IMR-90 (cell line): ENCODE measurements at regions not wholly inside any gene's neighbourhood (a gene's known extent, or its start where the extent isn't known, plus 50 kb on each side); places are given as distances from the start of the nearest gene placed in this dataset.
A peak's percentile ranks its signal among the peaks of the same experiment; 100 is the strongest.

Source experiments
- ATAC-seq: fragments of 200-7000 bp; cut with Tn5 transposase; 2 replicates; pipeline ENCODE4 v1.9.1; 2020; ENCODE audit warnings: low read depth, mild to moderate bottlenecking, moderate library complexity
- BruUV-seq: library from RNA; stranded (reverse); fragments of 400-500 nt; replicated peaks from 2 replicates; lab custom pipeline; 2021; lab: Mats Ljungman, UMichigan
- CTCF ChIA-PET: fragments of 300-600 bp; formaldehyde crosslinking; extraction: SDS; loops from one replicate; lab custom pipeline; 2021; ENCODE audit warnings: antibody characterized with exemption; lab: Yijun Ruan, JAX
- POLR2A ChIA-PET: fragments of 300-600 bp; sonication (Branson Sonifier 250); formaldehyde crosslinking; loops from one replicate; lab custom pipeline; 2022; ENCODE audit warnings: antibody characterized with exemption; ENCODE audit not compliant: unreplicated experiment; lab: Charles Lee
- DNase-seq: peaks from one replicate; pipeline ENCODE4 v3.0.0; 2013
- H2AFZ ChIP-seq: replicated peaks from 2 replicates; pipeline ENCODE3; 2013; ENCODE audit warnings: low read length, mild to moderate bottlenecking; ENCODE audit not compliant: poor library complexity
- H2AK5ac ChIP-seq: 2 replicates; pipeline ENCODE4 v1.6.1; 2013; ENCODE audit warnings: low read depth, low read length, inconsistent platforms
- H2AK9ac ChIP-seq: replicated peaks from 2 replicates; pipeline ENCODE3; 2013; ENCODE audit warnings: mild to moderate bottlenecking, low read depth, low read length, moderate library complexity; ENCODE audit not compliant: poor library complexity
- H2BK120ac ChIP-seq: 2 replicates; pipeline ENCODE4 v1.6.1; 2013; ENCODE audit warnings: low read depth, low read length, inconsistent platforms
- H2BK15ac ChIP-seq: 3 replicates; pipeline ENCODE4 v1.6.1; 2013; ENCODE audit warnings: low read depth, low read length, inconsistent platforms
- H2BK20ac ChIP-seq: 2 replicates; pipeline ENCODE4 v1.6.1; 2013; ENCODE audit warnings: low read depth, mild to moderate bottlenecking, inconsistent platforms, low read length, moderate library complexity
- H2BK5ac ChIP-seq: 2 replicates; pipeline ENCODE4 v1.6.1; 2013; ENCODE audit warnings: mild to moderate bottlenecking, low read depth, low read length, inconsistent platforms; ENCODE audit not compliant: poor library complexity, severe bottlenecking
- H3K14ac ChIP-seq: replicated peaks from 2 replicates; pipeline ENCODE4 v1.6.1; 2013; ENCODE audit warnings: low read depth, low read length, inconsistent platforms
- H3K18ac ChIP-seq: 2 replicates; pipeline ENCODE4 v1.6.1; 2013; ENCODE audit warnings: low read depth, low read length, control low read depth
- H3K23ac ChIP-seq: 2 replicates; pipeline ENCODE4 v1.6.1; 2013; ENCODE audit warnings: low read depth, low read length, inconsistent platforms
- H3K27ac ChIP-seq: 2 replicates; pipeline ENCODE4 v1.5.1; 2013; ENCODE audit warnings: mild to moderate bottlenecking, control low read depth, low read length; ENCODE audit not compliant: insufficient read depth
- H3K27me3 ChIP-seq: 2 replicates; pipeline ENCODE4 v1.6.1; 2013; ENCODE audit warnings: low read length; ENCODE audit not compliant: control insufficient read depth, insufficient read depth
- H3K36me3 ChIP-seq: 2 replicates; pipeline ENCODE4 v1.6.1; 2013; ENCODE audit warnings: low read length, mixed read lengths; ENCODE audit not compliant: control insufficient read depth, insufficient read depth
- H3K4ac ChIP-seq: 2 replicates; pipeline ENCODE4 v1.6.1; 2013; ENCODE audit warnings: low read depth, low read length, inconsistent platforms
- H3K4me1 ChIP-seq: 2 replicates; pipeline ENCODE4 v1.6.1; 2013; ENCODE audit warnings: low read length, mixed read lengths; ENCODE audit not compliant: control insufficient read depth, insufficient read depth
- H3K4me2 ChIP-seq: 2 replicates; pipeline ENCODE4 v1.6.1; 2013; ENCODE audit warnings: low read depth, mild to moderate bottlenecking, control low read depth, low read length, moderate library complexity
- H3K4me3 ChIP-seq: 2 replicates; pipeline ENCODE4 v1.5.1; 2013; ENCODE audit warnings: low read depth, mild to moderate bottlenecking, control low read depth, low read length, moderate library complexity; ENCODE audit not compliant: insufficient read depth
- H3K56ac ChIP-seq: 2 replicates; pipeline ENCODE4 v1.6.1; 2013; ENCODE audit warnings: low read length, inconsistent platforms; ENCODE audit not compliant: insufficient read depth; ENCODE audit errors: extremely low read depth
- H3K79me1 ChIP-seq, 2 experiments: 2 replicates each; pipeline ENCODE4 v1.6.1; 2013; ENCODE audit warnings: low read length in 2 of 2, inconsistent platforms in 1 of 2, low read depth in 1 of 2
- H3K9ac ChIP-seq: 2 replicates; pipeline ENCODE4 v1.6.1; 2013; ENCODE audit warnings: low read depth, low read length, control low read depth
- H3K9me1 ChIP-seq: 2 replicates; pipeline ENCODE4 v1.6.1; 2013; ENCODE audit warnings: low read length, inconsistent platforms; ENCODE audit not compliant: insufficient read depth
- H3K9me3 ChIP-seq: 2 replicates; pipeline ENCODE4 v1.6.1; 2013; ENCODE audit warnings: low read length; ENCODE audit not compliant: control insufficient read depth, insufficient read depth
- H4K20me1 ChIP-seq: 2 replicates; pipeline ENCODE4 v1.6.1; 2013; ENCODE audit warnings: low read length, inconsistent platforms; ENCODE audit not compliant: insufficient read depth
- H4K5ac ChIP-seq: 2 replicates; pipeline ENCODE4 v1.6.1; 2013; ENCODE audit warnings: mild to moderate bottlenecking, low read depth, low read length, control low read depth
- H4K8ac ChIP-seq, 2 experiments: 2 replicates each; pipeline ENCODE4 v1.6.1; 2013; ENCODE audit warnings: low read depth in 2 of 2, low read length in 2 of 2, control low read depth in 1 of 2, inconsistent platforms in 1 of 2
- H4K91ac ChIP-seq: 2 replicates; pipeline ENCODE4 v1.6.1; 2013; ENCODE audit warnings: low read depth, low read length, inconsistent platforms; ENCODE audit not compliant: insufficient read depth
- MAFK ChIP-seq: IDR thresholded peaks from 2 replicates; pipeline ENCODE4 v1.6.1; 2012; ENCODE audit warnings: low read depth, low read length, improper control_type of control experiment
- MAZ ChIP-seq: IDR thresholded peaks from 2 replicates; pipeline ENCODE4 v1.6.1; 2012; ENCODE audit warnings: low read depth, mild to moderate bottlenecking, low read length, improper control_type of control experiment, moderate library complexity, borderline replicate concordance
- POLR2A ChIP-seq: IDR thresholded peaks from 2 replicates; pipeline ENCODE4 v1.6.1; 2012; ENCODE audit warnings: mild to moderate bottlenecking, low read depth, low read length
- dilution Hi-C: fragments of 300-500 bp; cut with HindIII; formaldehyde crosslinking; loops from one replicate; pipeline ENCODE4 v1.14.3; 2018; ENCODE audit warnings: low sequenced_read_pairs; ENCODE audit not compliant: unreplicated experiment
- in situ Hi-C: fragments of 300-500 bp; cut with MboI; formaldehyde crosslinking; loops from 3 replicates; pipeline ENCODE4 v1.14.3; 2019; ENCODE audit warnings: low sequenced_read_pairs, inconsistent platforms, mixed read lengths
- intact Hi-C: fragments of 100-400 bp; cut with micrococcal nuclease; formaldehyde crosslinking; loops from 2 replicates; pipeline ENCODE4 v1.10.0; 2022

- H2BK20ac ChIP-seq, result no peak overlapping the region
- in situ Hi-C loops, result no loop called here
- BruUV-seq, result no TSS peak
- H3K9me1 ChIP-seq, result no peaks in the 10 kb centered on the region
- no peak overlapping the region for H3K9ac ChIP-seq
- CTCF ChIA-PET, result no interaction called here
- H4K5ac ChIP-seq, result no peak overlapping the region
- H3K14ac ChIP-seq, result no peak overlapping the region
- no peak overlapping the region for H2BK5ac ChIP-seq
- no peak overlapping the region for H3K23ac ChIP-seq
- no peak overlapping the region for H3K4ac ChIP-seq
- H3K27ac ChIP-seq, result no peak overlapping the region
- dilution Hi-C loops, result no loop called here
- no peak overlapping the region for H4K91ac ChIP-seq
- no peak overlapping the region for H2AK5ac ChIP-seq
- POLR2A ChIA-PET, result no interaction called here
- H2BK120ac ChIP-seq, result no peak overlapping the region
- H3K4me2 ChIP-seq, result no peak overlapping the region
- no peaks in the 10 kb centered on the region for H3K27me3 ChIP-seq
- H3K4me1 ChIP-seq, result no peaks in the 10 kb centered on the region
- no peak for TF ChIP-seq MAZ
- TF ChIP-seq MAFK, result peak; percentile 26; the same call in 1 of the 2 replicates
- TF ChIP-seq POLR2A, result no peak
- H2AK9ac ChIP-seq, result no peak overlapping the region
- no peak overlapping the region for H2BK15ac ChIP-seq
- no peak overlapping the region for H3K56ac ChIP-seq
- DNase-seq, result no peak
- H3K9me3 ChIP-seq, result peaks cover 12% of the 10 kb centered on the region
- intact Hi-C loops, result no loop called here
- no peak overlapping the region for H4K8ac ChIP-seq
- H3K4me3 ChIP-seq, result no peak overlapping the region
- H2AFZ ChIP-seq, result no peak overlapping the region
- H3K18ac ChIP-seq, result no peak overlapping the region
- H4K20me1 ChIP-seq, result no peaks in the 10 kb centered on the region
- H3K36me3 ChIP-seq, result no peaks in the 10 kb centered on the region
- H3K79me1 ChIP-seq, result no peaks in the 10 kb centered on the region
- no peak for ATAC-seq
Measured at GRCh38 chr4:66157594-66157993, 487.3 kb upstream of the EPHA5 start.
